Glomerular visceral epithelial cell (primary cell): ENCODE measurements at regions not wholly inside any gene's neighbourhood (a gene's known extent, or its start where the extent isn't known, plus 50 kb on each side); places are given as distances from the start of the nearest gene placed in this dataset.

Experiments
- DNase-seq: peaks from one replicate; pipeline ENCODE4 v3.0.0-alpha.2; 2016; ENCODE audit errors: extremely low spot score

- no peak for DNase-seq
Observed at GRCh38 chr9:8262625-8263622, 463.3 kb upstream of the DMAC1 start.

DNA sequence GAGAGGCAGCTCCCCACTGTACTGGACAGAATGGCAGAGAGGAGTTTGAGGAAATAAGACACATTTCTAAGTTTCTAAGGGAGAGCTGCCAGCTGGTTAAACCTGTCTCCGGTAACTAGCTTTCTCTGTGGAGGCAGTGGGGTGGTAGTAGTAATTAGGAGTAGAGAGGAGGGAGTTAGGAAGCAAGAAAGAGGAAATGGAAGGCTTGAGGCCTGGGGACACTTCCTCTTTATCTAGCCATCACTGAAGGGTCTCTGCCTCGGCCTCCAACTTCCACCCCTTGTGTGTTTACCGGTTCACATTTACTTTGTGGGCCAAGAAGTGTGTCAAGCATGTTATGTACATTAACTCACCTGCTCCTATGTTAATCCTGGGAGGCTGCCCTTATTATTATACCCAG is 462.2 kb upstream of the DMAC1 start:
- DNase-seq: no peak

DNA sequence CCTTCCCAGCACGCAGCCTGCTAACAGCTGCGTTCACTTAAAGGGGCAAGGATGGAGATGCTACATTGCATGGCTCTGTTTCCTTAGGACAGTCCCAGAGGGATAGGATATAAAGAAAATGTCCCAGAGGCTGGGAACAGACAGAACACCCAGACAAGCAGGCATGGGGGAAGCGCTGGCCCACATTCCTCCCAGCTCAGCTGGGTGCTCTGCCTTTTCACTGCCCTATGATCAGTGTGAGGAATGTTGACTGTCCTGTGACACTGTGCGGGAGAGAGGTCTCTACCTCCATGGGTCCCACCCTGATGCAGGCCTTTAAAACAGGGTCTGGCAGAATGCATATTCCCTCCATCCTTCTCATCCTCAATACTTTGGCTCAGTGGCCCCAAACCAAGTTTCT is 459.4 kb upstream of the DMAC1 start:
- DNase-seq: no peak

DNA sequence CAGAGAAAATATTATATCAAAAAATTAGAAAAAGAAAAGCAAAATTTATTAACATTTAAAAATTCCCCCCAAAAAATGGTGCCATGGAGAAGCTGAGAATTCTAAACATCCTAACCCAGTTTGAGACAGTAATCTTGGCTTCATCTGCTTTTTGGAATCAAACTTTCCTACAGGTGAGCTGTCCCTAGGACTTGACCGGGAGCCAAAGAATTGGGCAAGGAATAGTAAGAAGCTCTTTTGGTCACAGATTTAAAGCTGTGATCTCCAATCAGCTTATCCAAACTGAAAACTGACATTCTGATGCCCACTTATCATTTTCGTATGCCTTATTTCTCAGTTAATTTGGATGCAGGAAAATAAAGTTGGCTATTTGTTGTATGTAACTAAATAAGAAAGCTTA is 457.3 kb upstream of the DMAC1 start:
- DNase-seq: no peak

DNA sequence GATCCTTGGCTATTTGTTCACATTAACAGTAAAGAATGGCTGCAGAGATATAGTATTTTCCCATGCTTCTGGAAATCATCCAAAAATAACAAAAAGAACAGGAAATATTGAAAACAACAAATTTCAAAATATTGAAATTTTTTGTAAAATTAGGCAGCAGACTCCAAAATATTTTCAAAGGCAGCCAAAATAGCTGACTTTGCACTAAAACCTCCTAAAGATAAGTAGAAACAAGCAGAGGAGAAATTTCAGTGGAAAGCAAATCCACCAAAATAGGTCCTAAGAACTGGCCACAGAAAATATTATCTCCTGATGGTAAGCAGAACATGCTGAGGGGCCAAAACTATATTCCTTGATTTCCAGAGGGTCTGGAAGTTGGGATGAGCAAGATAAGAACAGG is 456.3 kb upstream of the DMAC1 start:
- no peak for DNase-seq

GRCh38 chr9:8254541-8254940 is 455.0 kb upstream of the DMAC1 start:
- DNase-seq: no peak

DNA sequence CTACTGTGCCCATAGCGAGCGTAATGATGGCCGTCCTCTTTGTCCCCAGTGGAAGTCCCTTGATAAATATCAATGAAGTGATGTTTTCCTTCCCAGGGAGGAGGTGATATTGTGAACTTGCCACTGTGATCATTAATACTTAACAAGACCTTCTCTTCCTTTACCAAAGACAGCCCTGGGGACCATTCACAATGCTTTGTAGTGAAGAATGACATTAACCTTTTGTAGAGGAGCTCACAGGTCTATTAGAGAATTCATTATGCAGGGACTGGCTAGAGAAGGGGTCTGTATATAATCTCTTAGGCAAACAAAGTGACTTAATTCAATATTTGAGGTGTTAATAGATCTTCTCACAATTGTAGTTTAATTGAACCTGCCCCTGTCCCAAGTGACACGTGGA is 452.9 kb upstream of the DMAC1 start:
- DNase-seq: no peak

- no peak for DNase-seq
Observed at GRCh38 chr9:8251566-8251965, 452.0 kb upstream of the DMAC1 start.

DNA sequence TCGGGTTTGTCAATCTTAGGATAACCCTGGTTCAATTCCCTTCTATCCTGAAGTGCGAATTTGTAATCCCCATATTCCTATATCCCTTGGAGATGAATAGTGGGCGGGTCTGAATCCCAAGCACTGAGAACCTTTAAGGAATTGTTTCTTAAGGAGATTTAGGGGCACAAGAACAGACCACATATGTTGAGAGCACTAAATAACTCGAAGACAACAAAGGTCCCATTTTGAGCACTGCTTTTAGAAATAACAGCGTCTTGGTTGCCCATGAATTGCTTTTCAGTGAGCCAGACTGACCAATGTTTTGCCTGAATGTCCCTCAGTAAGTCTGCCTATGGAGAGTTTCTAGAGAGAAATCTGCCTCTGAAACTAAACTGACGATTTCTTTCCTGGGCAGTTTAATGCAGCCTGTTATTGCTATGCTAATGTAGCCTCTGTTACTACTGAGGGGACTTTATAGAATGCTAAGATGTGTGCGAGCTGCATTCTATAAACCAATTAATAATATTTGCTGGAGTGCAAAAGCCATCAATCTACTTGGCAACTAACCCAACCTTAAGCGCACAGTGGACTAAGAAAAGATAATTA is 445.0 kb upstream of the DMAC1 start:
- no peak for DNase-seq

- DNase-seq: no peak
Observed at GRCh38 chr9:8241201-8241600, 441.6 kb upstream of the DMAC1 start.

DNA sequence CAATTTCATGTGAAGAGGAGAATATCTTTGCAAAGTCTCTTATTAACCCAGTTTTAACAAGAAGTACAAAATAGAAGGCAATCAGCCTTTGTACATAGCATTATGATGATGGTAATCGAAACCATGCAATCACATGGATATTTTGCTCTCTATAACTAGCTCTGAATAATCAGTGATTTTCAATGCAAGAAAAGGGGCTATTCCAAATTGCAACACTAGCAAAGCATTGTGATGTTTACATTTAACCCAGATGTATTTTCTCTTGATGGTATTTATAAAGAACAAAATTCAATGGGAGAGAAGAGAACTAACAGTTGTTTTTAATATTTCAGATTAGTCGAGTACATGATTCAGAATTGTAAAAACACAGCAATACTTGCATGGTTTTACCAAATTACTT is 437.5 kb upstream of the DMAC1 start:
- DNase-seq: no peak

- no peak for DNase-seq
Observed at GRCh38 chr9:8235489-8235888, 435.9 kb upstream of the DMAC1 start.

DNA sequence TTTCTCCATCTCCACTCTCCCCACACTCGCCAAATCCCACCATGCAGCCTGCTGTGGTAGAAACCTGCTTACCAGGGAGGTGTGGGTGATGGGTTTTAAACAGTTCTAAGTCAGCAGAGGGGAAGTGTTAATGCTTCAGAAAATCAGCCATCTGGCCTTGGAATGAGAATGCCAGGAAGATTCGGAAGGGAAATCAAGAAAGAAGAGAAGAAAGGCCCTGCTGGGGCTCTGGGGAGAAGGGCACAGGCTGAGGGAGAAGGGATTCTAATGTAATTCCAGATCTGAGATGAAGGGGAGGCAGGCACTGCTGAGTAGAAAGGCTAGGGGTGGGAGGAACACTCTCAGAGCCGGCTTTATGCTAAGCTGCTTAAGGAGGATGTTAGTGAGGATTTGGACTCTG is 434.7 kb upstream of the DMAC1 start:
- DNase-seq: no peak

- DNase-seq: no peak
Observed at GRCh38 chr9:8232726-8233125, 433.1 kb upstream of the DMAC1 start.

- no peak for DNase-seq
Observed at GRCh38 chr9:8229226-8229625, 429.6 kb upstream of the DMAC1 start.

DNA sequence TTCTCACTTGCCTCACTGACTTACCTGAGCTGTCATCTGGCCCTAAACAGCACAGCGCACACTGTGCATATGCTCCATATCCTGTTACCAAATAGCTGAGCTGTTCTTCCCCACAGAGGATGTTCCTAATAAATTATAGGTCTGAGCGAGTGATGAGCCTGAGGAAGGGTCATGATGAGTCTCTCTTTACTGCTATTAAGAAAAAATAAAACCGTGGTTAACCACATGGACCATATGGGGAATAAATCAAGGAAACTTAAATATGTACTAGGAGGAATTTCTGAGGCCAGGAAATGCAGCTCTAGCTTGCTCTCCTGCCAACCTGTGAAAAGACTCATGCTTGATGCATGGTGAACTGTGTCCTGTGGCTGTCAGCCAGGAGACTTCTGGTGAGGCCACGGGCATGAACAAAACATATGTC is 424.8 kb upstream of the DMAC1 start:
- peak; percentile 44 for DNase-seq

GRCh38 chr9:8223861-8224260 is 424.3 kb upstream of the DMAC1 start:
- no peak for DNase-seq

GRCh38 chr9:8221462-8221861 is 421.9 kb upstream of the DMAC1 start:
- DNase-seq: no peak

- DNase-seq: peak; percentile 12
Observed at GRCh38 chr9:8208465-8208864, 408.9 kb upstream of the DMAC1 start.

DNA sequence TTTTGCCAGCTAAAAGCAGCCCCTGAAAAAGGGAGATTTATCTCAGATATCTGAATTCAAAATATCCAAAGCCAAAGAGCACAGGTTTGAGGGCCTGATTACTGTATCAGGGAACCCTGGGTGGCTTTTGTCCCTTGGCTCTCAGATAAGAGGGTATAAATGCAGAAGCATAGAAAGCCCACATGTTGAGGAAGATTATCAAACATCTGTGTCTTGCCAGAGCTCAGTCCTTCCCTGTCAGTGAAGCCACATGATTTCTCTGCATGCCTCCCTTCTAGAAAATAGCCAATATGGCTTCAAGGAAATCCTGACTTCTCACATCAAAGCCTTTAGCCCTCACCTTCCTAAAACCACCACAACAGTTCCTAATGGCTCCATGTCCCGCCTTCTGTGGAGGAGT is 408.0 kb upstream of the DMAC1 start:
- DNase-seq: no peak

- no peak for DNase-seq
Observed at GRCh38 chr9:8206720-8207119, 407.1 kb upstream of the DMAC1 start.

DNA sequence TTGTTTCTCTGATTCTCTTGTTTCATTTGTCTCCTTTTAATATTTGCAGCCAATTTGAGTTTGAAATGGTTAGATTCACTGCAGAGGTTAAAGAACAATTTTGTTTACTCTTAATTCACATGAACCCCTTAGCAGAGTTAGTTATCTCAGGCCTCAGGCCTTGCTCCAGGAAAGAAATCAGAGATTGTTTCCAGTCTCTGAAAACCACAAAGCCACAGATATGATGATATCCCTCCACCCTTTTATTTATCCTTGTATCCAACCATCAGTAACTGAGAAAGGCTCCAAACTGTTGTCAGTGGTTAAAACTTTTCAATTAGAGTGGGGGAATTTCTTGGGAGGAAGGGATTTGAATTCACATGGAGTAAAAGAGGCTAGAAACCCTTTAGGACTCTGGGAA is 406.0 kb upstream of the DMAC1 start:
- DNase-seq: no peak

- no peak for DNase-seq
Observed at GRCh38 chr9:8189881-8190280, 390.3 kb upstream of the DMAC1 start.
